CD14-positive monocyte (primary cell): ENCODE measurements at regions not wholly inside any gene's neighbourhood (a gene's known extent, or its start where the extent isn't known, plus 50 kb on each side); places are given as distances from the start of the nearest gene placed in this dataset.
A peak's percentile ranks its signal among the peaks of the same experiment; 100 is the strongest.

ENCODE experiments used
- DNase-seq, 3 donors: peaks; one replicate each; pipeline ENCODE4 v3.0.0-alpha.2; 2011 to 2022
- H2AFZ ChIP-seq: 2 replicates; pipeline ENCODE4 v1.6.0; 2012; ENCODE audit warnings: mild to moderate bottlenecking, low read depth, low read length, inconsistent platforms; ENCODE audit not compliant: insufficient read depth, poor library complexity, severe bottlenecking
- H3K27ac ChIP-seq, 2 donors: 1 replicate in 1 of 2; 2 replicates in 1 of 2; pipeline ENCODE4 v1.5.1; 2012 to 2013; ENCODE audit warnings: low read length in 2 of 2, control low read depth in 1 of 2, inconsistent platforms in 1 of 2, low read depth in 1 of 2, mild to moderate bottlenecking in 1 of 2
- H3K27me3 ChIP-seq, 2 donors: one replicate each; pipeline versions ENCODE4 v1.6.0 to v1.6.1; 2011 to 2013; ENCODE audit warnings: low read length in 2 of 2; ENCODE audit not compliant: control insufficient read depth in 2 of 2, insufficient read depth in 2 of 2
- H3K36me3 ChIP-seq, 2 donors: replicated peaks in 1 of 2; 1 replicate in 1 of 2; 2 replicates in 1 of 2; pipeline versions ENCODE4 v1.5.1 to v1.6.1; 2012 to 2013; ENCODE audit warnings: low read length in 2 of 2, control low read depth in 1 of 2, inconsistent platforms in 1 of 2, mild to moderate bottlenecking in 1 of 2; ENCODE audit not compliant: insufficient read depth in 2 of 2, control insufficient read depth in 1 of 2
- H3K4me1 ChIP-seq, 2 donors: 1 replicate in 1 of 2; 2 replicates in 1 of 2; pipeline versions ENCODE4 v1.5.1 to v1.6.1; 2012 to 2013; ENCODE audit warnings: low read length in 2 of 2, control low read depth in 1 of 2, inconsistent platforms in 1 of 2, mild to moderate bottlenecking in 1 of 2, moderate library complexity in 1 of 2; ENCODE audit not compliant: insufficient read depth in 2 of 2, control insufficient read depth in 1 of 2
- H3K4me2 ChIP-seq: replicated peaks from 2 replicates; pipeline ENCODE3; 2012; ENCODE audit warnings: low read length, moderate library complexity, mild to moderate bottlenecking; ENCODE audit not compliant: poor library complexity, severe bottlenecking; ENCODE audit errors: extremely low read depth
- H3K4me3 ChIP-seq, 3 experiments: fragments of 200-600 bp in 1 of 3; sonication (generic) in 1 of 3; replicated peaks in 1 of 3; 1 replicate in 2 of 3; 2 replicates in 1 of 3; pipeline ENCODE4 v1.5.1; 2011 to 2013; ENCODE audit warnings: low read length in 3 of 3, mild to moderate bottlenecking in 3 of 3, control low read depth in 2 of 3, low read depth in 2 of 3, inconsistent platforms in 1 of 3, moderate library complexity in 1 of 3
- H3K79me2 ChIP-seq: 2 replicates; pipeline ENCODE4 v1.6.0; 2012; ENCODE audit warnings: mild to moderate bottlenecking, control low read depth, inconsistent platforms, low read length, moderate library complexity; ENCODE audit not compliant: insufficient read depth
- H3K9ac ChIP-seq: 2 replicates; pipeline ENCODE4 v1.6.0; 2017; ENCODE audit warnings: low read length, mild to moderate bottlenecking; ENCODE audit not compliant: insufficient read depth, poor library complexity, severe bottlenecking
- H3K9me3 ChIP-seq, 2 donors: replicated peaks in 1 of 2; 1 replicate in 1 of 2; 2 replicates in 1 of 2; pipeline versions ENCODE4 v1.5.1 to v1.6.1; 2012 to 2013; ENCODE audit warnings: low read length in 2 of 2, control low read depth in 1 of 2; ENCODE audit not compliant: control insufficient read depth in 1 of 2, insufficient read depth in 1 of 2
- H4K20me1 ChIP-seq: 2 replicates; pipeline ENCODE4 v1.6.0; 2012; ENCODE audit warnings: mild to moderate bottlenecking, low read length, control low read depth, moderate library complexity; ENCODE audit not compliant: insufficient read depth
- H3K27ac Mint-ChIP-seq, 7 donors: one replicate each; pipeline ENCODE4 v1.8.0; 2020; ENCODE audit warnings: mild to moderate bottlenecking in 7 of 7, mixed read lengths in 7 of 7, moderate library complexity in 6 of 7, inconsistent platforms in 2 of 7
- H3K27me3 Mint-ChIP-seq, 3 donors: one replicate each; pipeline ENCODE4 v1.8.0; 2021 to 2022; ENCODE audit warnings: low read depth in 3 of 3, mild to moderate bottlenecking in 3 of 3, mixed read lengths in 3 of 3, moderate library complexity in 3 of 3, inconsistent platforms in 1 of 3
- H3K36me3 Mint-ChIP-seq, 2 donors: one replicate each; pipeline ENCODE4 v1.8.0; 2020; ENCODE audit warnings: mixed read lengths in 2 of 2, inconsistent platforms in 1 of 2, mild to moderate bottlenecking in 1 of 2
- H3K4me1 Mint-ChIP-seq: one replicate; pipeline ENCODE4 v1.8.0; 2020; ENCODE audit warnings: mild to moderate bottlenecking, mixed read lengths
- H3K4me3 Mint-ChIP-seq, 2 donors: one replicate each; pipeline ENCODE4 v1.8.0; 2020; ENCODE audit warnings: mild to moderate bottlenecking in 2 of 2, mixed read lengths in 2 of 2, moderate library complexity in 1 of 2
- H3K9me3 Mint-ChIP-seq, 7 donors: one replicate each; pipeline ENCODE4 v1.8.0; 2020 to 2022; ENCODE audit warnings: mixed read lengths in 7 of 7, mild to moderate bottlenecking in 6 of 7, moderate library complexity in 6 of 7, inconsistent platforms in 2 of 7
- WGBS: methylation state at CpG from one replicate; pipeline ENCODE4 v1.1.5; 2013; ENCODE audit warnings: missing lambda C conversion rate; ENCODE audit not compliant: insufficient coverage; 5-methylcytosine and 5-hydroxymethylcytosine counted together
- intact Hi-C, 2 donors: fragments of 100-400 bp; cut with micrococcal nuclease; formaldehyde crosslinking; loops; one replicate each; pipeline versions ENCODE4 v1.15.0 to v1.15.1; 2023
- TF ChIP-seq, protein P1 (sequence below): fragments of 200-600 bp; IDR thresholded peaks from one replicate; pipeline ENCODE4 v1.8.0; 2022; ENCODE audit warnings: antibody characterized with exemption, mild to moderate bottlenecking

DNA sequence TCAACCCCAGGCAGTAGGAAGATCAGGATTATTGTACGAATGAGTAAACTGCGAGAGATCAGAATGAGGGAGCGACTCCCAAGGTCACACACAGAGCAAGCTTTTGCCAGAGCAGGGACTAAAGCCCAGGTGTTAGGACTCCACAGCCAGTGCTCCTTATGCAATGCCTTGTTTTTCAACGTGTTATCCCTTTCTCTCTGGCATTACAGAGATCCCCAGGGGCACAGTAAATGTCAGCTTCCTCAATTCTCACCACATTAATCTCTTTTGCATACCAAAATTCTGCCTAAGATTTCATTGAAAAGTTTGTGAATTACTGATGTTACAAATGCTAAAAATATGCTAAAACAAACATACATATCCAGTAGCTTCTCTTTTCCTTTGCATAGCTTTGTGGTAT, 68.1 kb upstream of the CES5A start:
- Mint-ChIP-seq H3K4me1 (no peaks in the 10 kb centered on the region), H3K9me3 (peaks cover 0 to 5% (median 0%) of the 10 kb centered on the region in 7 donors), H3K27me3 (peaks cover 6 to 17% (median 8%) of the 10 kb centered on the region in 3 donors), H3K36me3 (no peaks in the 10 kb centered on the region), H3K27ac (no peak overlapping the region), H3K4me3 (peak overlapping the region in 1 of 2 donors; percentile 28)
- TF ChIP-seq, protein P1, sequence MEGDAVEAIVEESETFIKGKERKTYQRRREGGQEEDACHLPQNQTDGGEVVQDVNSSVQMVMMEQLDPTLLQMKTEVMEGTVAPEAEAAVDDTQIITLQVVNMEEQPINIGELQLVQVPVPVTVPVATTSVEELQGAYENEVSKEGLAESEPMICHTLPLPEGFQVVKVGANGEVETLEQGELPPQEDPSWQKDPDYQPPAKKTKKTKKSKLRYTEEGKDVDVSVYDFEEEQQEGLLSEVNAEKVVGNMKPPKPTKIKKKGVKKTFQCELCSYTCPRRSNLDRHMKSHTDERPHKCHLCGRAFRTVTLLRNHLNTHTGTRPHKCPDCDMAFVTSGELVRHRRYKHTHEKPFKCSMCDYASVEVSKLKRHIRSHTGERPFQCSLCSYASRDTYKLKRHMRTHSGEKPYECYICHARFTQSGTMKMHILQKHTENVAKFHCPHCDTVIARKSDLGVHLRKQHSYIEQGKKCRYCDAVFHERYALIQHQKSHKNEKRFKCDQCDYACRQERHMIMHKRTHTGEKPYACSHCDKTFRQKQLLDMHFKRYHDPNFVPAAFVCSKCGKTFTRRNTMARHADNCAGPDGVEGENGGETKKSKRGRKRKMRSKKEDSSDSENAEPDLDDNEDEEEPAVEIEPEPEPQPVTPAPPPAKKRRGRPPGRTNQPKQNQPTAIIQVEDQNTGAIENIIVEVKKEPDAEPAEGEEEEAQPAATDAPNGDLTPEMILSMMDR: no peak
- H3K4me3 ChIP-seq: no peak overlapping the region
- 75% methylated on average over 4 of the region's 4 CpGs for WGBS
- no peak overlapping the region for H2AFZ ChIP-seq
- H3K79me2 ChIP-seq: no peaks in the 10 kb centered on the region
- DNase-seq: no peak
- no peak overlapping the region for H3K4me2 ChIP-seq
- H3K27ac ChIP-seq: no peak overlapping the region
- H3K9me3 ChIP-seq: no peaks in the 10 kb centered on the region
- H3K36me3 ChIP-seq: no peaks in the 10 kb centered on the region
- peaks cover 0 to 5% of the 10 kb centered on the region in 2 donors for H3K27me3 ChIP-seq
- no peak overlapping the region for H3K9ac ChIP-seq
- no peaks in the 10 kb centered on the region for H4K20me1 ChIP-seq
- no peaks in the 10 kb centered on the region for H3K4me1 ChIP-seq
- intact Hi-C loops: no loop called here

DNA sequence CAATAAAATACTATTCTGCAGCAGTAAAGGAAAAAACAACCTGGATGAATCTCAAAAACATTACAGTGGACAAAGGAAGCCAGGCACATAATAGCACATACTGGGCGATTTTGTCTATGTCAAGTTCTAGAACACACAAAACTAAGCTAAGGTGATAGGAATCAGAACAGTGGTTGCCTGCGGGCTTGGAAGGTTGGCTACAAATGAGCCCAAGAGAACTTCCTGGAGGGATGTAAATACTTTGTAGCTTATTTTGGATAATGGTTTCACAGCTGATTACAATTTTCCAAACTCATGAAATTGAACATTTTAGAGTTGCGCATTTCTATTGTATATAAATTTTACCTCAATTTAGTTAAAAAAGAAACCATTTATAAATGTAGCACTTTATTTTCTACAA, 67.6 kb upstream of the CES5A start:
- Mint-ChIP-seq H3K36me3 (no peaks in the 10 kb centered on the region), H3K27ac (no peak overlapping the region), H3K4me1 (no peaks in the 10 kb centered on the region), H3K27me3 (peaks cover 6 to 14% (median 8%) of the 10 kb centered on the region in 3 donors), H3K9me3 (peaks cover 0 to 5% (median 0%) of the 10 kb centered on the region in 7 donors), H3K4me3 (no peak overlapping the region)
- H4K20me1 ChIP-seq: no peaks in the 10 kb centered on the region
- H3K36me3 ChIP-seq: no peaks in the 10 kb centered on the region
- TF ChIP-seq, protein P1: no peak
- H3K27ac ChIP-seq: no peak overlapping the region
- H3K4me1 ChIP-seq: no peaks in the 10 kb centered on the region
- H3K9me3 ChIP-seq: no peaks in the 10 kb centered on the region
- H3K4me3 ChIP-seq: no peak overlapping the region
- H2AFZ ChIP-seq: no peak overlapping the region
- no peaks in the 10 kb centered on the region for H3K79me2 ChIP-seq
- peaks cover 0 to 7% of the 10 kb centered on the region in 2 donors for H3K27me3 ChIP-seq
- intact Hi-C loops: no loop called here
- H3K4me2 ChIP-seq: no peak overlapping the region
- DNase-seq: no peak
- WGBS: no CpG with 5 or more reads among the region's 3 CpGs
- H3K9ac ChIP-seq: no peak overlapping the region
